Natural killer cell (primary cell): ENCODE measurements at regions not wholly inside any gene's neighbourhood (a gene's known extent, or its start where the extent isn't known, plus 50 kb on each side); places are given as distances from the start of the nearest gene placed in this dataset.

Experiments used
- ATAC-seq, 3 donors: fragments of 150-1000 bp in 2 of 3; fragments of 200-7000 bp in 1 of 3; cut with Tn5 transposase; 1 replicate in 1 of 3; 2 replicates in 2 of 3; pipeline ENCODE4 v1.10.0; 2021; ENCODE audit warnings: mild to moderate bottlenecking in 2 of 3, moderate library complexity in 2 of 3
- DNase-seq, 2 donors: peaks; one replicate each; pipeline versions ENCODE4 v3.0.0 to v3.0.0-alpha.2; 2013 to 2021; ENCODE audit warnings: mixed read lengths in 1 of 2
- H3K27ac ChIP-seq: one replicate; pipeline ENCODE4 v1.5.1; 2013; ENCODE audit warnings: mild to moderate bottlenecking, low read length
- H3K27me3 ChIP-seq: one replicate; pipeline ENCODE4 v1.6.1; 2013; ENCODE audit warnings: low read length; ENCODE audit not compliant: control insufficient read depth, insufficient read depth
- H3K36me3 ChIP-seq: one replicate; pipeline ENCODE4 v1.6.1; 2013; ENCODE audit warnings: low read length; ENCODE audit not compliant: control insufficient read depth, insufficient read depth
- H3K4me1 ChIP-seq: one replicate; pipeline ENCODE4 v1.6.1; 2013; ENCODE audit warnings: low read length; ENCODE audit not compliant: control insufficient read depth, insufficient read depth
- H3K4me3 ChIP-seq: one replicate; pipeline ENCODE4 v1.5.1; 2013; ENCODE audit warnings: low read length
- H3K9me3 ChIP-seq: one replicate; pipeline ENCODE4 v1.6.1; 2013; ENCODE audit warnings: low read length; ENCODE audit not compliant: control insufficient read depth, insufficient read depth
- H3K27ac Mint-ChIP-seq, 2 donors: one replicate each; pipeline ENCODE4 v1.8.0; 2022; ENCODE audit warnings: mild to moderate bottlenecking in 2 of 2, mixed read lengths in 2 of 2, moderate library complexity in 1 of 2
- H3K27me3 Mint-ChIP-seq, 2 donors: one replicate each; pipeline ENCODE4 v1.8.0; 2022; ENCODE audit warnings: low read depth in 2 of 2, mixed read lengths in 2 of 2
- H3K36me3 Mint-ChIP-seq: one replicate; pipeline ENCODE4 v1.8.0; 2022; ENCODE audit warnings: mixed read lengths
- H3K4me1 Mint-ChIP-seq, 2 donors: one replicate each; pipeline ENCODE4 v1.8.0; 2022; ENCODE audit warnings: mixed read lengths in 2 of 2
- H3K4me3 Mint-ChIP-seq: one replicate; pipeline ENCODE4 v1.8.0; 2022; ENCODE audit warnings: mild to moderate bottlenecking, moderate library complexity, mixed read lengths
- H3K9me3 Mint-ChIP-seq, 2 donors: one replicate each; pipeline ENCODE4 v1.8.0; 2022; ENCODE audit warnings: mixed read lengths in 2 of 2
- CTCF ChIP-seq: fragments of 200-600 bp; IDR thresholded peaks from one replicate; pipeline ENCODE4 v1.8.0; 2022; ENCODE audit warnings: antibody characterized with exemption
- WGBS: methylation state at CpG from one replicate; pipeline ENCODE4 v1.1.7; 2013; ENCODE audit warnings: missing lambda C conversion rate; ENCODE audit not compliant: insufficient coverage; 5-methylcytosine and 5-hydroxymethylcytosine counted together
- intact Hi-C: fragments of 100-400 bp; cut with micrococcal nuclease; formaldehyde crosslinking; loops from one replicate; pipeline ENCODE4 v1.14.2; 2022

DNA sequence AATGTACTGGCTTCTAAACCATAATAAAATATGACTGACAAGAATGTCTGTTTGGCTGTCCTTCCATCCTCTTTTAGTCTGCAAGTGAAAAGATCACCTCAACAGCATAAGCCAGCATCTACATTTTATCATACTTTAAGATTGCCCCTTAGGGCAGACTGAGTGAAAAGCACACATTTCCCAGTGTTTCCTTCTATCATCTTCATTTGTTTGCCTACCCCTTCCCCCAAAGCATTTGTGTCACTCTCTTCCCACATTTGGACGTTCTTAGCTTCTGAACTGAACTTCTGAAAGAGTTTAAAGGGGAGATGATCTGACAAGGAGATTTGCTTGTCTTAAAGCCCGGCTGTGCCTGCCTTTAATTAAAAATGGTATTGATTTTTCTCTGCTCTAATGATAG, 322.2 kb downstream of the SPATA17 start:
- H3K9me3 Mint-ChIP-seq: peaks cover 5 to 28% of the 10 kb centered on the region in 2 donors
- H3K4me3 Mint-ChIP-seq: no peak overlapping the region
- Histone ChIP-seq H3K4me3 (no peak overlapping the region), H3K27ac (no peak overlapping the region), H3K27me3 (no peaks in the 10 kb centered on the region), H3K4me1 (no peaks in the 10 kb centered on the region), H3K9me3 (peaks cover 7% of the 10 kb centered on the region), H3K36me3 (no peaks in the 10 kb centered on the region)
- 87% methylated on average over 2 of the region's 2 CpGs for WGBS
- no peaks in the 10 kb centered on the region for H3K27me3 Mint-ChIP-seq
- intact Hi-C loops: no loop called here
- no peak overlapping the region for H3K27ac Mint-ChIP-seq
- ATAC-seq (no peak), DNase-seq (no peak)
- no peak for TF ChIP-seq CTCF
- H3K36me3 Mint-ChIP-seq: peaks cover 12% of the 10 kb centered on the region
- no peaks in the 10 kb centered on the region for H3K4me1 Mint-ChIP-seq

- H3K9me3 ChIP-seq: peaks cover 7% of the 10 kb centered on the region
- no peak for ATAC-seq
- H3K27ac ChIP-seq: no peak overlapping the region
- no peaks in the 10 kb centered on the region for H3K4me1 Mint-ChIP-seq
- no peaks in the 10 kb centered on the region for H3K4me1 ChIP-seq
- 64% methylated on average over 2 of the region's 2 CpGs for WGBS
- intact Hi-C loops: no loop called here
- H3K4me3 ChIP-seq: no peak overlapping the region
- H3K9me3 Mint-ChIP-seq: peaks cover 6 to 28% of the 10 kb centered on the region in 2 donors
- no peak overlapping the region for H3K4me3 Mint-ChIP-seq
- TF ChIP-seq CTCF: no peak
- peaks cover 12% of the 10 kb centered on the region for H3K36me3 Mint-ChIP-seq
- H3K27ac Mint-ChIP-seq: no peak overlapping the region
- H3K36me3 ChIP-seq: no peaks in the 10 kb centered on the region
- no peaks in the 10 kb centered on the region for H3K27me3 Mint-ChIP-seq
- no peak for DNase-seq
- no peaks in the 10 kb centered on the region for H3K27me3 ChIP-seq
Measured at GRCh38 chr1:217953922-217954321, 322.8 kb downstream of the SPATA17 start.

- TF ChIP-seq CTCF: no peak
- H3K4me1 ChIP-seq: no peaks in the 10 kb centered on the region
- ATAC-seq (no peak), DNase-seq (no peak)
- Mint-ChIP-seq H3K36me3 (peaks cover 12% of the 10 kb centered on the region), H3K27me3 (no peaks in the 10 kb centered on the region), H3K27ac (no peak overlapping the region), H3K4me1 (no peaks in the 10 kb centered on the region), H3K9me3 (peaks cover 8 to 32% of the 10 kb centered on the region in 2 donors), H3K4me3 (no peak overlapping the region)
- H3K9me3 ChIP-seq: peaks cover 7% of the 10 kb centered on the region
- no peak overlapping the region for H3K4me3 ChIP-seq
- no peaks in the 10 kb centered on the region for H3K36me3 ChIP-seq
- H3K27me3 ChIP-seq: no peaks in the 10 kb centered on the region
- intact Hi-C loops: no loop called here
- H3K27ac ChIP-seq: no peak overlapping the region
Measured at GRCh38 chr1:217955723-217956122, 324.6 kb downstream of the SPATA17 start.

DNA sequence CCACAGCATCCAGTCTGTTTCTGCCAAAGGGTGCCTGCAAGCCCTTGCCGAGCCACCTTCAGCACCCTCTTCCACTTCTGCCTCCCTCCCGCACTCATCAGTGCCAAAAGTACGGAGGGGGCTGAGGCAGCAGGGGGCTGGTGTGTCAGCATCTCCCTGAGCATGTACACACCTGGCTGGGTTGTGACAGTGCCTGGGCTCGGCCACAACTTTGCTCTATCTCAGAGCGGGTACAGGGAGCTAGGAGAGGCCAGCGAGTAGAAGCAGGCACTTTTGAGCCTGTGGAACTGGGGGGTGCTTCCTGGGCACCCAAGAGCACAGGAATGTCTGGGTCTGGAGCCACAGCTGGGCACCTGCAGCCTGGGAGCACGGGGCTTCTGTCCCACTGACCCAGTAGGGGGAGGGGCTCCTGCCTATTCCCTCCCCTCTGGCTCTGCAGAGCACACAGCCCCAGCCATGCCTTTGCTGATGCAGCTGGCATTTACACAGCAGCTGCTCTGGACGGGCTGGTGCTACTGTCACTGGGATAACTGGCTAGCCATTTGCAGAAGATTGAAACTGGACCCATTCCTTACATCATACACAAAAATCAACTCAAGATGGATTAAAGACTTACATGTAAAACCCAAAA, 319.8 kb upstream of the RRP15 start:
- DNase-seq (no peak), ATAC-seq (no peak)
- intact Hi-C loops: no loop called here
- H3K36me3 Mint-ChIP-seq: no peaks in the 10 kb centered on the region
- H3K36me3 ChIP-seq: no peaks in the 10 kb centered on the region
- no peak overlapping the region for H3K4me3 Mint-ChIP-seq
- peaks cover 15% of the 10 kb centered on the region for H3K9me3 ChIP-seq
- H3K4me1 ChIP-seq: no peaks in the 10 kb centered on the region
- H3K9me3 Mint-ChIP-seq: peaks cover 5 to 10% of the 10 kb centered on the region in 2 donors
- no peak for TF ChIP-seq CTCF
- H3K27me3 Mint-ChIP-seq: no peaks in the 10 kb centered on the region
- 79% methylated on average over 8 of the region's 8 CpGs for WGBS
- no peaks in the 10 kb centered on the region for H3K27me3 ChIP-seq
- no peak overlapping the region for H3K27ac Mint-ChIP-seq
- H3K27ac ChIP-seq: no peak overlapping the region
- no peaks in the 10 kb centered on the region for H3K4me1 Mint-ChIP-seq
- H3K4me3 ChIP-seq: no peak overlapping the region
